GM21723 (cell line): ENCODE measurements at regions not wholly inside any gene's neighbourhood (a gene's known extent, or its start where the extent isn't known, plus 50 kb on each side); places are given as distances from the start of the nearest gene placed in this dataset.
"Not testable (repeated sequence)": the region's sequence is repeated elsewhere in the genome, so short reads cannot be mapped to it uniquely, and the experiment has no call there.

ENCODE experiments used
- ATAC-seq: cut with Tn5 transposase; IDR thresholded peaks from one replicate; pipeline ENCODE4 v1.9.1; 2021; ENCODE audit warnings: mild to moderate bottlenecking, moderate library complexity; ENCODE audit not compliant: unreplicated experiment

- ATAC-seq = no peak
Measured at GRCh38 chr2:53130441-53130943, 637.1 kb upstream of the CHAC2 start.

GRCh38 chr2:53129851-53130250, 637.8 kb upstream of the CHAC2 start:
- ATAC-seq = no peak

- ATAC-seq = no peak
Measured at GRCh38 chr2:53127061-53127650, 640.4 kb upstream of the CHAC2 start.

GRCh38 chr2:53114991-53115390, 652.6 kb upstream of the CHAC2 start:
- no peak for ATAC-seq

- no peak for ATAC-seq
Measured at GRCh38 chr2:53114582-53114981, 653.0 kb upstream of the CHAC2 start.

GRCh38 chr2:53112408-53112807, 655.2 kb upstream of the CHAC2 start:
- ATAC-seq = not testable (repeated sequence)

- ATAC-seq = no peak
Measured at GRCh38 chr2:53111406-53111805, 656.2 kb upstream of the CHAC2 start.

- no peak for ATAC-seq
Measured at GRCh38 chr2:53111004-53111403, 656.6 kb upstream of the CHAC2 start.

GRCh38 chr2:53108246-53108645, 659.4 kb upstream of the CHAC2 start:
- ATAC-seq = no peak

GRCh38 chr2:53104263-53104662, 663.3 kb upstream of the CHAC2 start:
- no peak for ATAC-seq

- ATAC-seq = no peak
Measured at GRCh38 chr2:53103679-53104078, 663.9 kb upstream of the CHAC2 start.

GRCh38 chr2:53098696-53099078, 668.9 kb upstream of the CHAC2 start:
- no peak for ATAC-seq

- no peak for ATAC-seq
Measured at GRCh38 chr2:53096351-53096750, 671.3 kb upstream of the CHAC2 start.

- no peak for ATAC-seq
Measured at GRCh38 chr2:53095664-53096063, 671.9 kb upstream of the CHAC2 start.

GRCh38 chr2:53095227-53095626, 672.4 kb upstream of the CHAC2 start:
- ATAC-seq = no peak

GRCh38 chr2:53093355-53093754, 674.2 kb upstream of the CHAC2 start:
- no peak for ATAC-seq

- no peak for ATAC-seq
Measured at GRCh38 chr2:53091183-53091582, 676.4 kb upstream of the CHAC2 start.

- no peak for ATAC-seq
Measured at GRCh38 chr2:53087874-53088461, 679.6 kb upstream of the CHAC2 start.

GRCh38 chr2:53087262-53087873, 680.2 kb upstream of the CHAC2 start:
- no peak for ATAC-seq

GRCh38 chr2:53077413-53077812, 690.2 kb upstream of the CHAC2 start:
- no peak for ATAC-seq

- ATAC-seq = no peak
Measured at GRCh38 chr2:53075760-53076159, 691.8 kb upstream of the CHAC2 start.

GRCh38 chr2:53067533-53067932, 700.1 kb upstream of the CHAC2 start:
- ATAC-seq = no peak
